Left colon (tissue), 2 donors: ENCODE measurements at regions not wholly inside any gene's neighbourhood (a gene's known extent, or its start where the extent isn't known, plus 50 kb on each side); places are given as distances from the start of the nearest gene placed in this dataset.
"Not testable (repeated sequence)": the region's sequence is repeated elsewhere in the genome, so short reads cannot be mapped to it uniquely, and the experiment has no call there.

Experiments
- ATAC-seq: fragments of 200-7000 bp; cut with Tn5 transposase; one replicate; pipeline ENCODE4 v1.9.1; 2020; ENCODE audit warnings: mild to moderate bottlenecking, moderate library complexity
- DNase-seq, 2 donors: peaks; one replicate each; pipeline ENCODE4 v3.0.0-alpha.2; 2020
- intact Hi-C, 2 donors: fragments of 100-400 bp; cut with DNase I in 1 of 2; cut with micrococcal nuclease in 1 of 2; formaldehyde crosslinking; loops; one replicate each; pipeline versions ENCODE4 v1.11.2 to v1.14.0; 2022; cut with DNase I, micrococcal nuclease
- donor health status: DM: no; HTN: no; CAD: no.
- donor health status: DM: yes; HTN: yes; CAD: no.

DNA sequence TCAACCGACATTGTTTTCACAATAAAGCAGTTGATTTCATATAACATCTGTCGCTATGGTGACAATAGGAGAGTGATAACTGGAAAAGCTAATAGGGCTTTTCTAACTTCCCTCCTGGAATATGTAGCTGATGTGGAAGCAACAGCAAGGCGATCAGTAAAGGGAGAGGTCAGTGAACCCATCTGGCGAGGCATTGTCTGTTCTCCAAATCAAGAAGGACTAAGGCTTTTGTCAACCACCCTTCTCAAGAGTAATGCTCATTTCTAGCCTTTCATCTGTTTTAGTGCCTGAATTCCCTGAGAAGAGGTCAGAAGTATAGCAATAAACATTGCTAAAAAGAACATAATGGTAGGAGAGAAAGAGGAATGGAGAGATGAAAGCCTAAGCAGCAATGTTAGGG, 201.3 kb downstream of the AKAP7 start:
- DNase-seq (no peak), ATAC-seq (no peak)
- intact Hi-C loops: no loop called here

- ATAC-seq, intact Hi-C loops: not testable (repeated sequence)
Measured at GRCh38 chr6:131346896-131347295, 211.6 kb downstream of the AKAP7 start.

DNA sequence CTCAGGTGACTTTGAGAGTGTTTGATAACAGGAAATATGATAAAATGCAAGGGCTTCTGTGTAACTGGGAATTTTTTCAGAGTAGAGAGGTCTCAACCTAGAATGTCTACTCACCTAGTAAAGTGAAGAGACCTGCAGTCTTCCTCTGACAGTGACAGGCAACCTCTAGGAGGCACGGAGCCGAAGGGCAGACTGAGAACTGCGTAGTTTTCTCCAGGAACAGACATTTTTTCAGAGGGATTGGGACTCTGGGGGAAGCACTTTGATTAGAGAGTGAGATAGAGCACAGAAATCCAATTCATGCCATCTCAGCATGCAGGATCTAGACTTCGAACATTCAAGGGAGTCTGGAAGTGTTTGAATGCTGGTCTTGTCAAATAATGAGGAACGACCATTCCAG, 213.3 kb downstream of the AKAP7 start:
- DNase-seq: no peak
- no peak for ATAC-seq
- intact Hi-C loops: no loop called here

More at GRCh38 chr6:131346896-131347295, 211.6 kb downstream of the AKAP7 start:
- not testable (repeated sequence) for DNase-seq

DNA sequence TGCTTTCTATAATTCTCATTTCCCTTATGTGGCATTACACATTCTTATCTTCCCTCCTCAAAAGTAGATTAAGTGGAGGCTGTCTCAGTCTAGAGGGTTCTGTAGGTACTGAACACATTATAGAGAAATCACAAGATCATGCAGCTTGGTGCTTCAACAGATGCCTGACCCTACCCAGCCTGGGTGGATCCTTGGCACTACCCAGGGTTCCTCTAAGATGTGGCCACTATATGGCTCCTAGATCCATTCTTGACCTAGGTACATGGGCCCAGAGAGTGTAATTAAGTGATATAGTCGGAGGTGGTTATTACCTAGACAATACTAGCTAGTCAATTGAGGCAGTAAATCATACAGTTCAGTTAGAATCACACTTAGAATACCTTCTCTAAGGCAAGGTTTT, 213.9 kb downstream of the AKAP7 start:
- intact Hi-C loops: no loop called here
- DNase-seq (no peak), ATAC-seq (peak; percentile 62)

DNA sequence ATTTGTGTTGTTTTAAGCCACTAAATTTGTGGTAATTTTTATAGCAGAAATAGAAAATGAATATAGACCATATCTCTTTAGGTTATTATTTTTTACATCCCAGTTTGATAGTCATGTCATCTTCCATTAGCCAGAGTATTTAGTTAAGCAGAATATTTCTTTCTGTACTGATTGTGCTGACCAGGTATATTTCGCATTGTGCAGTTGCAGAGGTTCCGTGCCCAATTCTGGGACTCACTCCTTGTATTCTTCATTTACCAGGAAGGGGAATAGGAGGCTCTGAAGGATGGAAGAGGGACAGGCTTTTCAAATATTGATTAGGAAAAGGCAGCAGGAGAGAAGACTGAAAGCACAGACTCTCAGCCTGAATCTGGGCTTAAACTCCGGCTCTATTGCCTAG, 217.8 kb downstream of the AKAP7 start:
- intact Hi-C loops: no loop called here
- ATAC-seq (no peak), DNase-seq (no peak)

- ATAC-seq (no peak), DNase-seq (no peak)
- intact Hi-C loops: no loop called here
Measured at GRCh38 chr6:131353876-131354275, 218.6 kb downstream of the AKAP7 start.

DNA sequence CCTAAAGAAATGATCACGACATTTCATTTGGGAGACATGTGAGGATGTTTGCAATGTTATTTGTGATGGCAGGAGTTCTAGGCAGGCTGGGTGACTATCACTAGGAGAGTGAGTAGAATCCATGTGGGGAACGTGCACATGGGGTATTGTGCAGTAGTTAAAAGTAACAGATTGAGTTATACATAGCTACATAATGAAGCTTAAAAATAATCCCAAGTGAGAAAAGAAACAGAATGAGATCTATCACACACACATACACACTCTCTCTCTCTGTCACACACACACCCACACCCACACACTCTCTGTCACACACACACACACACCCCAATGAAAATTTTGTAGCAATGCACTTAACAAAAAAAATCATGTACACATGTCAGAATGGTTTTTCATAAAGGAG, 218.7 kb upstream of the ARG1 start:
- DNase-seq (no peak), ATAC-seq (no peak)
- intact Hi-C loops: no loop called here

DNA sequence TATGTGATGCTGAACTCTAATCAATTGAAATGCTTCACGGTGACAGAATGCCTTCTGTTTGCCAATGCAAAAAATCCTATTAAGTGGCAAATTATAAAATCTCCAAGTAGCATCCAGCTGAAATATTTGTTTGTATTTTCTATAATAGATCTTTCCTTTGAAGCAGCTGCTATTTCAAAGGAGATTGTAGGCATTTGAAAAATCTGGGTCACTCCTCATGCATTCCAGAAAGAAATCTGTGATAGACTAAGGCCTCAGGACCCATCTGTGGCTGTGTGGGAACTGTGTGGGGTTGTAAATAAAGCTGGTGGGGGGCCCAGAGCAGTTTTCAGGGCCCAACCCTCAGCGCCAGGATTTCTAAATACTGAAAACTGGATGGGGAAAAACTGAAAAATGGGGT, 216.9 kb upstream of the ARG1 start:
- DNase-seq: no peak
- no peak for ATAC-seq
- intact Hi-C loops: no loop called here

GRCh38 chr6:131357501-131357900, 215.5 kb upstream of the ARG1 start:
- ATAC-seq: no peak
- DNase-seq: no peak
- intact Hi-C loops: no loop called here

DNA sequence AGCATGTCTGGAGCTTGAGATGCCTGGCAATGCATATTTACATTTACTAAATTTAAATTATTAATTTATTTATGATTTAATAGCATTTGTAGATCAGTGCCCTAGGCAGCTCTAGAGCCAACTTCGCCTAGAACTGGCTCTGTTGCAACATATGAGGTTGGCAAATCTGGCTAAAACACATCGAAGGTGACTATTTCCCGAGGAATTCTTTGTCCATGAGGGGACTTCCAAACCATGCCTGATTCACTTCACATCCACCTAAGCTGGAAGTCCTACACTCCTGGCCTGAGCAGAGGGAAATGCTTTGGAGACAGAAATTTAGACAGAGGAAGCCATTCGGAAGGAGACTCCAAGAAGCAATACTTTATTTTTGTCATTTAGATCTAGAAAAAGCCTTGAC, 211.0 kb upstream of the ARG1 start:
- ATAC-seq (no peak), DNase-seq (no peak)
- intact Hi-C loops: no loop called here

DNA sequence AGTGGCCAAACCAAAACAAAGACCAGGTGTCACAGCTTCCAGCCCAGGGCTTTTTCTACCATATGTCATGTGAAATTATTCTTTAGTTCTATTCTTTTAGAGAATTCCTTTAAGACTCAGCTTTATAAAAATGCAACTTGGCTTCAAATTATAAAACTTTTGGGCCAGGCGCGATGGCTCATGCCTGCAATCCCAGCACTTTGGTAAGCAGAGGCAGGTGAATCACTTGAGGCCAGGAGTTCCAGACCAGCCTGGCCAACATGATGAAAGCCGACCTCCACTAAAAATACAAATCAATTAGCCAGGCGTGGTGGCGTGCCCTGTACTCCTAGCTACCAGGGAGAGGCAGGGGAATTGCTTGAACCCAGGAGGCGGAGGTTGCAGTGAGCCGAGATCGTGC, 210.3 kb upstream of the ARG1 start:
- DNase-seq (no peak), ATAC-seq (no peak)
- intact Hi-C loops: no loop called here

- intact Hi-C loops: no loop called here
- no peak for ATAC-seq
- no peak for DNase-seq
Measured at GRCh38 chr6:131363947-131364834, 208.8 kb upstream of the ARG1 start.

DNA sequence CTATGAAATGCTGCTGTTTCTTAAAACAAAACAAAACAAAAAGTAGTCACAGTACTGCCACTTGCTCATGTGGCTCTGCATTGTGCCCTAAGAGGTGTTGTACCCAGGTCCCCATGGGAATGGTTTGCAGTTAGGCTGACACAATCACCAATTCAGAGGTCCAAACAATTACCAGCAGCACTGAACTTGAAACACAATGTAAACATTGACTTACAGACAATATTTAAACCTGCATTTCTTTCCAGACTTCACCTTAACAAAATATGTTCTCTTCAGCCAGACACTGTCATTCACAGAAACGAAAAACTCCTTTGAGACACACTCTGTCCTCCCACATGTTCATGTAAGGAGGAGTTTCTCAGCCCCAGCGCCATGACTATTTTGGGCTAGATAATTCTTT, 206.8 kb upstream of the ARG1 start:
- DNase-seq (no peak), ATAC-seq (peak; percentile 49)
- intact Hi-C loops: no loop called here

GRCh38 chr6:131367206-131367873, 205.7 kb upstream of the ARG1 start:
- ATAC-seq (peak; percentile 88), DNase-seq (peak; percentile 65 to 67)
- intact Hi-C loops: no loop called here

- DNase-seq (peak; percentile 79), ATAC-seq (peak; percentile 85)
- intact Hi-C loops: no loop called here
Measured at GRCh38 chr6:131368198-131368911, 204.7 kb upstream of the ARG1 start.

DNA sequence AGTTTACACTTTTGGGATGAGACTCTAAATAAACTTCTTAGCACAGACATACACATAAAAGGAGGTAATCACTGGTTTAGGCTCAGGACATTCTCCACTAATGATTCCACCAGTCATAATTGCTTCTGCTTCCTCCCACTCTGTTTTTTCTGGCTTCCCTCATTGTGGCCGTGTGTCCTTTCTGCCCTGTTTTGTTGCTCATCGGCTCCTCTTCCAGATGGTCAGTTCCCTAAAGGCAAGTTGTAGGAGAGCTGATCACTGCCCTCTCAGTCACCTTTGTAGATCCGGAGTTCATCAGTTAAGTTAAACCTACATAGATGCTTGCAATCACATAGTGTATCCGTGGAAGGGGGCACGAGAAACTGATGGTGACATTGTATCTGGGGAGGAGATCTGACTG, 200.5 kb upstream of the ARG1 start:
- DNase-seq: no peak
- no peak for ATAC-seq
- intact Hi-C loops: no loop called here

GRCh38 chr6:131377112-131377705, 195.8 kb upstream of the ARG1 start:
- DNase-seq (no peak), ATAC-seq (no peak)
- intact Hi-C loops: no loop called here

GRCh38 chr6:131378874-131379273, 194.2 kb upstream of the ARG1 start:
- DNase-seq (no peak), ATAC-seq (no peak)
- intact Hi-C loops: no loop called here

- ATAC-seq (no peak), DNase-seq (no peak)
- intact Hi-C loops: no loop called here
Measured at GRCh38 chr6:131379948-131380347, 193.1 kb upstream of the ARG1 start.
